Panc1 (cell line): ENCODE measurements at regions not wholly inside any gene's neighbourhood (a gene's known extent, or its start where the extent isn't known, plus 50 kb on each side); places are given as distances from the start of the nearest gene placed in this dataset.

Experiments
- POLR2AphosphoS5 ChIP-seq: IDR thresholded peaks from 2 replicates; pipeline ENCODE4 v1.6.1; 2012; ENCODE audit warnings: mild to moderate bottlenecking, low read depth, low read length, moderate library complexity
- TF ChIP-seq, protein P1 (sequence below): fragments of 450-650 bp; IDR thresholded peaks from 2 replicates; pipeline ENCODE4 v1.5.1; 2017; ENCODE audit warnings: mild to moderate bottlenecking

DNA sequence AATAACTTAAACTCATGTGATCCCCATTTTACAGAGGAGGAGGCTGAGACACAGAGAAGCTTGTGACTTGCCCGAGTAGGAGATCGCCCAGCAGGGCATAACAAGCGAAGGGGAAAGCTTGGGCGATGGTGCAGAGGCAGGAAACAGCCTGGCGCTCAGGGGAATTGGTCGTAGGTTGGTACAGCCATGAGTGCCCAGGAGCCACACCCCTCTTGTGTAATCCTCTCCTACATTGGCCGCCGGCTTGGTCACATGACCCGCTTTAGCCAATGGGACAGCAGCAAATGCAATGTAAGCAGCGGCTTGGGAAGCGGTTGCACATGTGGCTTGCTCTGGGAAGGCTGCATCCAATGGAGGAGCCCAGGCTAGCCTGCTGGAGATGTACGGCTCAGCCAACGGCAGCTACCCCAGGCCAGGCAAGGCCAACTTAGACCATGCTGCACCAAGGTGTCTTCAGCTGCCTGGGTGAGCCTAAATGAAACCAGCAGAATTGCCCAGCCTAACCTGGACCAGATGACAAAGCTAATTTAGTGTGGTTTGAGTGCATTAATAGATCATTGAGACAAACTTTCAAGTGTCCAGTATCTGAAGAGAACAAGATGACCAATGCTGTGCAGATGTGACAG, 50.3 kb upstream of the SLC6A6 start:
- TF ChIP-seq, protein P1, sequence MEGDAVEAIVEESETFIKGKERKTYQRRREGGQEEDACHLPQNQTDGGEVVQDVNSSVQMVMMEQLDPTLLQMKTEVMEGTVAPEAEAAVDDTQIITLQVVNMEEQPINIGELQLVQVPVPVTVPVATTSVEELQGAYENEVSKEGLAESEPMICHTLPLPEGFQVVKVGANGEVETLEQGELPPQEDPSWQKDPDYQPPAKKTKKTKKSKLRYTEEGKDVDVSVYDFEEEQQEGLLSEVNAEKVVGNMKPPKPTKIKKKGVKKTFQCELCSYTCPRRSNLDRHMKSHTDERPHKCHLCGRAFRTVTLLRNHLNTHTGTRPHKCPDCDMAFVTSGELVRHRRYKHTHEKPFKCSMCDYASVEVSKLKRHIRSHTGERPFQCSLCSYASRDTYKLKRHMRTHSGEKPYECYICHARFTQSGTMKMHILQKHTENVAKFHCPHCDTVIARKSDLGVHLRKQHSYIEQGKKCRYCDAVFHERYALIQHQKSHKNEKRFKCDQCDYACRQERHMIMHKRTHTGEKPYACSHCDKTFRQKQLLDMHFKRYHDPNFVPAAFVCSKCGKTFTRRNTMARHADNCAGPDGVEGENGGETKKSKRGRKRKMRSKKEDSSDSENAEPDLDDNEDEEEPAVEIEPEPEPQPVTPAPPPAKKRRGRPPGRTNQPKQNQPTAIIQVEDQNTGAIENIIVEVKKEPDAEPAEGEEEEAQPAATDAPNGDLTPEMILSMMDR = no peak
- TF ChIP-seq POLR2AphosphoS5 = no peak
